HEK293T (cell line): ENCODE measurements at regions not wholly inside any gene's neighbourhood (a gene's known extent, or its start where the extent isn't known, plus 50 kb on each side); places are given as distances from the start of the nearest gene placed in this dataset.

Experiments
- CTCF ChIA-PET: fragments of 350-600 bp; formaldehyde crosslinking; extraction: SDS; loops from one replicate; lab custom pipeline; 2021; ENCODE audit warnings: antibody characterized with exemption, inconsistent platforms; lab: Yijun Ruan, JAX
- POLR2A ChIA-PET: fragments of 350-600 bp; formaldehyde crosslinking; extraction: SDS; loops from one replicate; lab custom pipeline; 2020; ENCODE audit warnings: antibody characterized with exemption, inconsistent platforms; lab: Yijun Ruan, JAX
- DNase-seq: peaks from one replicate; pipeline ENCODE4 v3.0.0; 2012; ENCODE audit warnings: mixed read lengths; ENCODE audit errors: extremely low spot score
- ARNT ChIP-seq: fragments of 450-650 bp; IDR thresholded peaks from 2 replicates; pipeline ENCODE4 v1.6.1; 2017; ENCODE audit warnings: mild to moderate bottlenecking
- BHLHE40 ChIP-seq: fragments of 450-650 bp; IDR thresholded peaks from 2 replicates; pipeline ENCODE4 v1.6.1; 2016; ENCODE audit warnings: mild to moderate bottlenecking, moderate library complexity, borderline replicate concordance
- CTBP1 ChIP-seq: fragments of 450-650 bp; IDR thresholded peaks from 2 replicates; pipeline ENCODE4 v1.6.1; 2016; ENCODE audit warnings: borderline replicate concordance
- ELF4 ChIP-seq: fragments of 450-650 bp; IDR thresholded peaks from 2 replicates; pipeline ENCODE4 v1.6.1; 2017; ENCODE audit warnings: antibody characterized with exemption
- FOXA1 ChIP-seq: fragments of 450-650 bp; IDR thresholded peaks from 2 replicates; pipeline ENCODE4 v1.6.1; 2016; ENCODE audit warnings: mild to moderate bottlenecking
- FOXK2 ChIP-seq: fragments of 450-650 bp; IDR thresholded peaks from 2 replicates; pipeline ENCODE4 v1.6.1; 2016; ENCODE audit warnings: mild to moderate bottlenecking
- FOXM1 ChIP-seq: fragments of 450-650 bp; IDR thresholded peaks from 2 replicates; pipeline ENCODE4 v1.6.1; 2017; ENCODE audit warnings: mild to moderate bottlenecking, borderline replicate concordance
- HDGF ChIP-seq: fragments of 450-650 bp; IDR thresholded peaks from 2 replicates; pipeline ENCODE4 v1.6.1; 2017; ENCODE audit warnings: antibody characterized with exemption, borderline replicate concordance
- L3MBTL2 ChIP-seq: fragments of 450-650 bp; conservative IDR thresholded peaks from 2 replicates; pipeline ENCODE4 v1.6.1; 2016; ENCODE audit warnings: mild to moderate bottlenecking
- LEF1 ChIP-seq: fragments of 450-650 bp; IDR thresholded peaks from 2 replicates; pipeline ENCODE4 v1.6.1; 2017; ENCODE audit warnings: mild to moderate bottlenecking, borderline replicate concordance
- NFRKB ChIP-seq: fragments of 450-650 bp; IDR thresholded peaks from 2 replicates; pipeline ENCODE4 v1.6.1; 2016; ENCODE audit warnings: mild to moderate bottlenecking, moderate library complexity
- PKNOX1 ChIP-seq: fragments of 450-650 bp; IDR thresholded peaks from 2 replicates; pipeline ENCODE4 v1.6.1; 2016
- SP1 ChIP-seq: fragments of 450-650 bp; IDR thresholded peaks from 2 replicates; pipeline ENCODE4 v1.6.1; 2017
- SUZ12 ChIP-seq: fragments of 450-650 bp; IDR thresholded peaks from 2 replicates; pipeline ENCODE4 v1.6.1; 2016; ENCODE audit warnings: mild to moderate bottlenecking
- TARDBP ChIP-seq: fragments of 450-650 bp; IDR thresholded peaks from 2 replicates; pipeline ENCODE4 v1.6.1; 2016
- ZNF384 ChIP-seq: fragments of 450-650 bp; IDR thresholded peaks from 2 replicates; pipeline ENCODE4 v1.6.1; 2016

DNA sequence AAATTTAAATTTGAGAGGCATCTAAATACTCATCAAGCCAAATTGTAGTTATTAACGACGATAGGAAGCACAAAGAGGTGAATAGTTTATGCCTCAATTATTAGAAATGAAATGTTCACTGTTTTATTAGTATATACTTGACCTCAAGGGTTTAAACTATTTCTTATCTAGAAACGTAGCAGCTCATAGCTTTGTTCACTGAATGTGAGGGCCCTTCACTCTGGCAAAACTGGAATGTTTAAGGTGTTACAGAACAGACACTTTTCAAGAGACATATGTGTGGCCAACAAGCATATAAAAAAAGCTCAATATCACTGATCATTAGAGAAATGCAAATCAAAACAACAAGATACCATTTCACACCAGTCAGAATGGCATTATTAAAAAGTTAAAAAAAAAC is 151.2 kb upstream of the KCNN2 start:
- no peak for DNase-seq
- TF ChIP-seq FOXA1 (no peak), L3MBTL2 (no peak), ELF4 (no peak), ZNF384 (no peak), HDGF (no peak), FOXK2 (no peak), FOXM1 (no peak), TARDBP (no peak), CTBP1 (no peak), SP1 (no peak), BHLHE40 (no peak), ARNT (no peak), SUZ12 (no peak), PKNOX1 (no peak), NFRKB (no peak), LEF1 (no peak)
- ChIA-PET CTCF (no interaction called here), POLR2A (no interaction called here)

- CTCF ChIA-PET: no interaction called here
- POLR2A ChIA-PET: no interaction called here
Observed at GRCh38 chr5:114221807-114222206, 140.1 kb upstream of the KCNN2 start.

DNA sequence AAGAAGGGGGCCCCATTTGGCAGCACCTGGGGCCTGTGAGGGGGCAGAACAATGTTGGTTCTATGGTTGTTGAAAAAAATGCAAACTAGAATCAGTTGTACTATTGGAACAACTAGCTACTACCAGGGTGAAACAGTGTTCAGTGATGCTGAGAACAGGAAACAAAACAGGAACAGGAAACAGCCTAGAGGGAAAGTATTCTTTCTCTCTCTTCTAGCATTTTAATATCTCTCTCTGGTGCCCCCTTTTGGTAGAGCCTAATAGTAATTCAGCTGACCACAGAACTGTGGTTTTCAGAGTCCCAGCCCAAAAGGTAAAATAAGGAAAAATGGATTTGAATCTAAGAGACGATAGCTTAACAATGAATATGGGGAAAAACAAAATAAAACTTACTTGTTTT is 138.0 kb upstream of the KCNN2 start:
- POLR2A ChIA-PET: no interaction called here
- DNase-seq: peak; percentile 8
- TF ChIP-seq L3MBTL2 (no peak), ARNT (no peak), TARDBP (no peak), FOXK2 (no peak), BHLHE40 (no peak), ZNF384 (no peak), PKNOX1 (no peak), ELF4 (no peak), HDGF (no peak), FOXA1 (no peak), LEF1 (no peak), FOXM1 (no peak), SP1 (no peak), NFRKB (no peak), CTBP1 (no peak), SUZ12 (no peak)
- CTCF ChIA-PET: no interaction called here

More at GRCh38 chr5:114221807-114222206, 140.1 kb upstream of the KCNN2 start:
- no peak for TF ChIP-seq FOXK2
- TF ChIP-seq LEF1: no peak
- TF ChIP-seq HDGF: no peak
- TF ChIP-seq FOXA1: no peak
- no peak for TF ChIP-seq L3MBTL2
- TF ChIP-seq ELF4: no peak
- TF ChIP-seq PKNOX1: no peak
- TF ChIP-seq ZNF384: no peak
- no peak for TF ChIP-seq NFRKB
- TF ChIP-seq SUZ12: no peak
- TF ChIP-seq TARDBP: no peak
- no peak for TF ChIP-seq CTBP1
- no peak for TF ChIP-seq SP1
- no peak for TF ChIP-seq BHLHE40
- DNase-seq: no peak

GRCh38 chr5:114237766-114238165 is 124.1 kb upstream of the KCNN2 start:
- CTCF ChIA-PET: no interaction called here
- POLR2A ChIA-PET: no interaction called here
- no peak for TF ChIP-seq SP1
- no peak for DNase-seq

DNA sequence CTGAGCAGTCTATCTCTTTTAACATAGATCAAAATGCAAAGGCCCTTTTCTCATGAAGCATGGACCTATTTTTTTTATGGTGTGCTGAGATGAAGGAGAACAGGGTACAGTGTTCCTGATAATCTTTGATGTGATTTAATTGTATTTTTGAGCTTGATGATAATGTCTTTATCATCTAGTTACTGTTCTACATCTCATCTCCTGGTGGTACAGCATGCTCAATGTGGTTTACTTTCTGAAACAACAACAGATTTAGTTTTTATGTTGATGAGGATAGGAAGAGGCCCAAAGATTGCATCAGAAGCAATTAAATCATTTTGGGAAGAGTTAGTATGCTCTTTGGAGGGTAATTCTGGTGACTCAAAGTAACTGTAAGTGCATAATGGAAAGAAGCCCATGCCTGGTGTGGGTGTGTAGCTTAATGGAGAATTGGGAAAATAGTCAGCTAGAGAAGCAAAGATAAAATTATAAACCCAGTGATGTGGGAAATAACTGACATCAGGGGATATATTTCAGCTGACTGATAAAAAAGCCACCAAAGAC is 123.0 kb upstream of the KCNN2 start:
- no peak for DNase-seq
- ChIA-PET POLR2A (no interaction called here), CTCF (no interaction called here)
- TF ChIP-seq L3MBTL2: no peak
- no peak for TF ChIP-seq SP1
- TF ChIP-seq TARDBP: no peak
- TF ChIP-seq ARNT: no peak
- TF ChIP-seq HDGF: no peak
- TF ChIP-seq FOXK2: no peak
- TF ChIP-seq BHLHE40: no peak
- no peak for TF ChIP-seq ELF4
- no peak for TF ChIP-seq SUZ12
- no peak for TF ChIP-seq FOXM1
- no peak for TF ChIP-seq NFRKB

DNA sequence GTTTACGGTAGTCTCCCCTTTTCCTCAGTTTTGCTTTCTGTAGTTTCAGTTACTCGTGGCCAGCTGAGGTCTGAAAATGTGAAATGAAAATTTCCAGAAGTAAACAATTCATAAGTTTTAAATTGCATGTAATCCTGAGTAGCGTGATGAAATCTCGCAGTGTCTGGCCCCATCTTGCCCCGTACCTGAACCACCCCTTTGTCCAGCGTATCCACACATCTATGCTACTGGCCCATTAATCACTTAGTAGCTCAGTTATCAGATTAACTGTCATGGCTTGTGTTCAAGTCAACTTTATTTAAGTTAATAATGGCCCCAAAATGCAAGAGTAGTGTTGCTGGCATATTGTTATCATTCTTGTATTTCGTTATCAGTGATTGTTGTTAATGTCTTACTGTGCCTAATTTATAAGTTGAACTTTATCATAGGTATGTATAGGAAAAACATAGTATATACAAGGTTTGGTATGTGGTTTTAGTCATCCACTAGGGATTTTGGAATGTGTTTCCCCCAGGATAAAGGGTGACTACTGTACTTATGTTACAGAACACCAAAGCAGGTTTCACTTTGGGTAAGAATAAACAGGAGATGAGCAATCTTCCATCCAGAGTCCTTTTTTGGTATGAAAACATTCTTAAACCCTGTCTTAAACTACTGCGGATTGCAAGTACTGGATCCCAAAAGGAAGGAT is 118.4 kb upstream of the KCNN2 start:
- DNase-seq: no peak
- ChIA-PET CTCF (no interaction called here), POLR2A (no interaction called here)
- TF ChIP-seq HDGF: no peak
- no peak for TF ChIP-seq LEF1
- TF ChIP-seq TARDBP: no peak
- no peak for TF ChIP-seq PKNOX1
- TF ChIP-seq FOXK2: no peak
- no peak for TF ChIP-seq L3MBTL2
- TF ChIP-seq FOXA1: no peak
- no peak for TF ChIP-seq CTBP1
- TF ChIP-seq SUZ12: no peak
- TF ChIP-seq ELF4: no peak
- TF ChIP-seq NFRKB: no peak
- no peak for TF ChIP-seq SP1
- no peak for TF ChIP-seq ARNT
- TF ChIP-seq BHLHE40: no peak
- no peak for TF ChIP-seq FOXM1
- TF ChIP-seq ZNF384: no peak
